ENCODE measurements at regions not wholly inside any gene's neighbourhood (a gene's known extent, or its start where the extent isn't known, plus 50 kb on each side); places are given as distances from the start of the nearest gene placed in this dataset.

DNA sequence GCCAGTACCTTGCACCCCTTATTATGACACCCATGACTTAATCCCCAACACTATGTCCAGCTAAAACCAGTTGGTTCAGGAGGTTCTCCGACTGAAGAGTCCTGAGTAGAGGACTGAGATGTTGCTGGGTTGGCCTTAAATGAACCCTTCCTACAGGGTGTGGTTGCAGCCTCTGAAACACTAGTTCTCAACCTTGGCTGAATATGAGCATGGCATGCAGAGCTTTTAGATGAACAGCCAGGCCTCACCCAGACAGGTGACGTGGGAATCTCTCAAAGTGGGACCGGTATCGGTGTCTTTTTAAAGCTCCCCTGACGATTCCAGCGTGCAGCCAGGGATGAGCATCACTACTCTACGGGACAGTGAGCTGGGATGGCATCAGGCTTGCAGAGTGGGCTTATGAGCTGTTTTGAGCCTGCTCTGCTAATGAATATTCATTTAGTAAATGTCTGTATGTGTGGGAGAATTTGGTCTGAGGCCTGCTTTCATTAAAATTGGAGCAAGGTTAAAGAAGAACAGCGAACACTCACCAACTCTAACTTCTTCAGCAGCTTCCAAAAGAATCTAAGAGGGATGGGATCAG lies 79.7 kb upstream of the PRICKLE2 start:
- Histone ChIP-seq H3K9ac (ENCODE audit: low read length) (no peak overlapping the region), H3K4me1 (ENCODE audit: control insufficient read depth in 1 of 2, insufficient read depth in 2 of 2, low read length in 2 of 2) (no peaks in the 10 kb centered on the region), H3K36me3 (ENCODE audit: control insufficient read depth in 1 of 2, insufficient read depth in 2 of 2, low read length in 2 of 2) (no peaks in the 10 kb centered on the region), H3K27ac (ENCODE audit: low read depth, low read length) (no peak overlapping the region), H3K4me3 (replicated peaks in 1 of 2; ENCODE audit: low read depth in 1 of 2, low read length in 2 of 2) (no peak overlapping the region), H3K27me3 (ENCODE audit: insufficient read depth, low read length) (peaks cover 10% of the 10 kb centered on the region), H2AFZ (ENCODE audit: low read depth, low read length, poor library complexity, severe bottlenecking) (no peak overlapping the region), H4K20me1 (ENCODE audit: insufficient read depth) (no peaks in the 10 kb centered on the region), H3K79me2 (ENCODE audit: insufficient read depth, low read length) (no peaks in the 10 kb centered on the region), H3K4me2 (ENCODE audit: low read length) (no peak overlapping the region), H3K9me3 (ENCODE audit: control insufficient read depth in 1 of 2, insufficient read depth in 1 of 2, low read depth in 1 of 2, low read length in 2 of 2) (no peaks in the 10 kb centered on the region), H3K9me2 (ENCODE audit: insufficient read depth) (no peaks in the 10 kb centered on the region)
- ChIA-PET POLR2A (no interaction called here), RAD21 (ENCODE audit: low non-redundant PET in 1 of 2, low total read pairs in 2 of 2, uncharacterized antibody in 2 of 2, unreplicated experiment in 2 of 2) (no interaction called here), CTCF (no interaction called here)
- no TSS peak for BruUV-seq (replicated peaks)
- TF ChIP-seq EZH2phosphoT487 (IDR thresholded peaks at IDR 0.05; ENCODE audit: borderline replicate concordance) (no peak), CEBPB (IDR thresholded peaks at IDR 0.05; ENCODE audit: low read depth) (no peak), POLR2AphosphoS5 (IDR thresholded peaks at IDR 0.05; ENCODE audit: low read depth, low read length) (no peak), YY1 (IDR thresholded peaks at IDR 0.05; ENCODE audit: extremely low read depth, insufficient replicate concordance, low read depth, low read length) (no peak), JUND (IDR thresholded peaks at IDR 0.05) (no peak), TCF7L2 (IDR thresholded peaks at IDR 0.05; ENCODE audit: borderline replicate concordance, extremely low read depth, insufficient read depth, insufficient read length) (no peak), FOSL1 (IDR thresholded peaks at IDR 0.05; ENCODE audit: low read depth) (no peak), SIN3A (IDR thresholded peaks at IDR 0.05; ENCODE audit: low read depth) (no peak), SRF (IDR thresholded peaks at IDR 0.05; ENCODE audit: low read depth) (no peak)
- TF ChIP-seq, protein P1, sequence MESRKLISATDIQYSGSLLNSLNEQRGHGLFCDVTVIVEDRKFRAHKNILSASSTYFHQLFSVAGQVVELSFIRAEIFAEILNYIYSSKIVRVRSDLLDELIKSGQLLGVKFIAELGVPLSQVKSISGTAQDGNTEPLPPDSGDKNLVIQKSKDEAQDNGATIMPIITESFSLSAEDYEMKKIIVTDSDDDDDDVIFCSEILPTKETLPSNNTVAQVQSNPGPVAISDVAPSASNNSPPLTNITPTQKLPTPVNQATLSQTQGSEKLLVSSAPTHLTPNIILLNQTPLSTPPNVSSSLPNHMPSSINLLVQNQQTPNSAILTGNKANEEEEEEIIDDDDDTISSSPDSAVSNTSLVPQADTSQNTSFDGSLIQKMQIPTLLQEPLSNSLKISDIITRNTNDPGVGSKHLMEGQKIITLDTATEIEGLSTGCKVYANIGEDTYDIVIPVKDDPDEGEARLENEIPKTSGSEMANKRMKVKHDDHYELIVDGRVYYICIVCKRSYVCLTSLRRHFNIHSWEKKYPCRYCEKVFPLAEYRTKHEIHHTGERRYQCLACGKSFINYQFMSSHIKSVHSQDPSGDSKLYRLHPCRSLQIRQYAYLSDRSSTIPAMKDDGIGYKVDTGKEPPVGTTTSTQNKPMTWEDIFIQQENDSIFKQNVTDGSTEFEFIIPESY (IDR thresholded peaks at IDR 0.05; ENCODE audit: extremely low read depth, insufficient replicate concordance, low read length), result no peak
- TF ChIP-seq, protein P2, sequence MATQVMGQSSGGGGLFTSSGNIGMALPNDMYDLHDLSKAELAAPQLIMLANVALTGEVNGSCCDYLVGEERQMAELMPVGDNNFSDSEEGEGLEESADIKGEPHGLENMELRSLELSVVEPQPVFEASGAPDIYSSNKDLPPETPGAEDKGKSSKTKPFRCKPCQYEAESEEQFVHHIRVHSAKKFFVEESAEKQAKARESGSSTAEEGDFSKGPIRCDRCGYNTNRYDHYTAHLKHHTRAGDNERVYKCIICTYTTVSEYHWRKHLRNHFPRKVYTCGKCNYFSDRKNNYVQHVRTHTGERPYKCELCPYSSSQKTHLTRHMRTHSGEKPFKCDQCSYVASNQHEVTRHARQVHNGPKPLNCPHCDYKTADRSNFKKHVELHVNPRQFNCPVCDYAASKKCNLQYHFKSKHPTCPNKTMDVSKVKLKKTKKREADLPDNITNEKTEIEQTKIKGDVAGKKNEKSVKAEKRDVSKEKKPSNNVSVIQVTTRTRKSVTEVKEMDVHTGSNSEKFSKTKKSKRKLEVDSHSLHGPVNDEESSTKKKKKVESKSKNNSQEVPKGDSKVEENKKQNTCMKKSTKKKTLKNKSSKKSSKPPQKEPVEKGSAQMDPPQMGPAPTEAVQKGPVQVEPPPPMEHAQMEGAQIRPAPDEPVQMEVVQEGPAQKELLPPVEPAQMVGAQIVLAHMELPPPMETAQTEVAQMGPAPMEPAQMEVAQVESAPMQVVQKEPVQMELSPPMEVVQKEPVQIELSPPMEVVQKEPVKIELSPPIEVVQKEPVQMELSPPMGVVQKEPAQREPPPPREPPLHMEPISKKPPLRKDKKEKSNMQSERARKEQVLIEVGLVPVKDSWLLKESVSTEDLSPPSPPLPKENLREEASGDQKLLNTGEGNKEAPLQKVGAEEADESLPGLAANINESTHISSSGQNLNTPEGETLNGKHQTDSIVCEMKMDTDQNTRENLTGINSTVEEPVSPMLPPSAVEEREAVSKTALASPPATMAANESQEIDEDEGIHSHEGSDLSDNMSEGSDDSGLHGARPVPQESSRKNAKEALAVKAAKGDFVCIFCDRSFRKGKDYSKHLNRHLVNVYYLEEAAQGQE (IDR thresholded peaks at IDR 0.05; ENCODE audit: low read depth), result no peak
- TF ChIP-seq, protein P3, sequence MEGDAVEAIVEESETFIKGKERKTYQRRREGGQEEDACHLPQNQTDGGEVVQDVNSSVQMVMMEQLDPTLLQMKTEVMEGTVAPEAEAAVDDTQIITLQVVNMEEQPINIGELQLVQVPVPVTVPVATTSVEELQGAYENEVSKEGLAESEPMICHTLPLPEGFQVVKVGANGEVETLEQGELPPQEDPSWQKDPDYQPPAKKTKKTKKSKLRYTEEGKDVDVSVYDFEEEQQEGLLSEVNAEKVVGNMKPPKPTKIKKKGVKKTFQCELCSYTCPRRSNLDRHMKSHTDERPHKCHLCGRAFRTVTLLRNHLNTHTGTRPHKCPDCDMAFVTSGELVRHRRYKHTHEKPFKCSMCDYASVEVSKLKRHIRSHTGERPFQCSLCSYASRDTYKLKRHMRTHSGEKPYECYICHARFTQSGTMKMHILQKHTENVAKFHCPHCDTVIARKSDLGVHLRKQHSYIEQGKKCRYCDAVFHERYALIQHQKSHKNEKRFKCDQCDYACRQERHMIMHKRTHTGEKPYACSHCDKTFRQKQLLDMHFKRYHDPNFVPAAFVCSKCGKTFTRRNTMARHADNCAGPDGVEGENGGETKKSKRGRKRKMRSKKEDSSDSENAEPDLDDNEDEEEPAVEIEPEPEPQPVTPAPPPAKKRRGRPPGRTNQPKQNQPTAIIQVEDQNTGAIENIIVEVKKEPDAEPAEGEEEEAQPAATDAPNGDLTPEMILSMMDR (IDR thresholded peaks at IDR 0.05 in 2 of 3, conservative IDR thresholded peaks at IDR 0.05 in 1 of 3; ENCODE audit: borderline replicate concordance in 1 of 3, insufficient read depth in 1 of 3, low read depth in 2 of 3, low read length in 2 of 3), result no peak
- TF ChIP-seq, protein P4, sequence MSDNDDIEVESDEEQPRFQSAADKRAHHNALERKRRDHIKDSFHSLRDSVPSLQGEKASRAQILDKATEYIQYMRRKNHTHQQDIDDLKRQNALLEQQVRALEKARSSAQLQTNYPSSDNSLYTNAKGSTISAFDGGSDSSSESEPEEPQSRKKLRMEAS (IDR thresholded peaks at IDR 0.05), result no peak
- DNase-seq (ENCODE audit: low read depth, low spot score) (no peak), ATAC-seq (no peak)
- intact Hi-C loops (cut with micrococcal nuclease), result loop anchor here (10.0 kb wide), 1 partner anchor 60 kb away; no protein-coding TSS in a partner anchor
